ENCODE measurements at regions not wholly inside any gene's neighbourhood (a gene's known extent, or its start where the extent isn't known, plus 50 kb on each side); places are given as distances from the start of the nearest gene placed in this dataset.

DNA sequence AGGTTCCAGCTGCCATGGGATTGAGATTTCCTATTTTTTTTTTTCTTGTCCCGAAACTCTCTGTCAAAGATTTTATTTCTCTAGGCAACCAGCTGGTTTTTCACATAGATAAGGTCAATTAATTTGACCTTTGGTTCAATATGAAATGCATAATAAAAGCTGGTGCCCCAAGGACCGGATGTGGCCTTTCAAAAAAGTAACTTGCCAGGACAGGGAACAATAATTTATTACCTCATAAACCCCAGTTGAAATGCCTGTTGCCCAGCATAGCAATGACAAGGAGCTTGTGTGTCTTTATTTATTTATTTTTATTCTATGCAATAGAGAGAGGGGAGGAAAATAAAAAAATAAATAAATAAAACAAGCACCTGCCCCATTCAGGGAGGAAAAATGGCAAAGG, 472.7 kb downstream of the KCNJ2 start:
- Histone ChIP-seq H3K9me3 (ENCODE audit: control insufficient read depth, low read length) (no peaks in the 10 kb centered on the region), H3K4me1 (ENCODE audit: control insufficient read depth, insufficient read depth, low read length, poor library complexity, severe bottlenecking) (no peaks in the 10 kb centered on the region), H3K27me3 (replicated peaks; ENCODE audit: control insufficient read depth, insufficient read depth, low read length, poor library complexity, severe bottlenecking) (no peaks in the 10 kb centered on the region), H3K36me3 (ENCODE audit: control insufficient read depth, insufficient read depth, low read length) (no peaks in the 10 kb centered on the region), H3K27ac (ENCODE audit: insufficient read depth, low read length, poor library complexity, severe bottlenecking) (no peak overlapping the region), H3K4me3 (ENCODE audit: insufficient read depth, low read depth, low read length, poor library complexity, severe bottlenecking) (no peak overlapping the region)
- no peak for DNase-seq

DNA sequence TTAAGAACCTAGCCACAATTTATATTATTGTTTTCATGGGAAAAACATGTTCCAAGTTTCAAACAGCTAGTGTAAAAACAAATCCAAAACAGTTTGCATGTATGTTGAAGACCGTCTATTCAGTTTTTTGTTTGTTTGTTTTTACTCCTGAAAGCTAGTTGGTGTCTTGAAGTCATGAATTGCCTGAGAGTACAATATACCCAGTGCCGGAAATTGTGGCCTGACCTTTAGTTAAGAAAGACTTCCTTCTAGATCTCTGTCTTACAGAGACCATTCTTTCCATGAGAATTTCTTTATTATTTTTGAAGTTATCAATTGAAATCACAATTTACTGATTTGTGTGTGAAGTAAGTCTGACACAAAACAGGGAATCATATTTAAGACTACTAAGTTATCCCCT, 474.8 kb downstream of the KCNJ2 start:
- Histone ChIP-seq H3K36me3 (ENCODE audit: control insufficient read depth, insufficient read depth, low read length) (no peaks in the 10 kb centered on the region), H3K27ac (ENCODE audit: insufficient read depth, low read length, poor library complexity, severe bottlenecking) (no peak overlapping the region), H3K9me3 (ENCODE audit: control insufficient read depth, low read length) (no peaks in the 10 kb centered on the region), H3K4me3 (ENCODE audit: insufficient read depth, low read depth, low read length, poor library complexity, severe bottlenecking) (no peak overlapping the region), H3K4me1 (ENCODE audit: control insufficient read depth, insufficient read depth, low read length, poor library complexity, severe bottlenecking) (no peaks in the 10 kb centered on the region), H3K27me3 (replicated peaks; ENCODE audit: control insufficient read depth, insufficient read depth, low read length, poor library complexity, severe bottlenecking) (no peaks in the 10 kb centered on the region)
- DNase-seq, result no peak

DNA sequence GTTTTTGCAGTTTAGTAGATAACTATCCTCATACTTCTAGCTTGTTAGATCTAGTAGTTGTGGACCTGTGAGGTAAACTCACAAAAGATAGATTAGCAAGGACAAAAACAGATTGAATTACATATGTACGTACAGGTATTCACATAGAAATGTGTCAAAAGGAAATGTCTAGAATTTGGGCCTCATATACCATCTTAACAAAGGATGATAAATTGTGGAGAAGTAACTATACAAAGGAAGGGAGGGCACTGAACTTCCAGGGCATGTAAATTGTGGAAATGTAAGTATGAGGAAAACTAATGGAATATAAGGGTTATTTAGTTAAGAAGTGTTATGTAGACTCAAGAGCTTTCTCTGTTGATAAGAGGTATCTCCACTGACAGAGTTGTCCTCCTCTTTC, 477.3 kb downstream of the KCNJ2 start:
- Histone ChIP-seq H3K27ac (ENCODE audit: insufficient read depth, low read length, poor library complexity, severe bottlenecking) (no peak overlapping the region), H3K9me3 (ENCODE audit: control insufficient read depth, low read length) (no peaks in the 10 kb centered on the region), H3K4me1 (ENCODE audit: control insufficient read depth, insufficient read depth, low read length, poor library complexity, severe bottlenecking) (no peaks in the 10 kb centered on the region), H3K4me3 (ENCODE audit: insufficient read depth, low read depth, low read length, poor library complexity, severe bottlenecking) (no peak overlapping the region), H3K27me3 (replicated peaks; ENCODE audit: control insufficient read depth, insufficient read depth, low read length, poor library complexity, severe bottlenecking) (no peaks in the 10 kb centered on the region), H3K36me3 (ENCODE audit: control insufficient read depth, insufficient read depth, low read length) (no peaks in the 10 kb centered on the region)
- no peak for DNase-seq

DNA sequence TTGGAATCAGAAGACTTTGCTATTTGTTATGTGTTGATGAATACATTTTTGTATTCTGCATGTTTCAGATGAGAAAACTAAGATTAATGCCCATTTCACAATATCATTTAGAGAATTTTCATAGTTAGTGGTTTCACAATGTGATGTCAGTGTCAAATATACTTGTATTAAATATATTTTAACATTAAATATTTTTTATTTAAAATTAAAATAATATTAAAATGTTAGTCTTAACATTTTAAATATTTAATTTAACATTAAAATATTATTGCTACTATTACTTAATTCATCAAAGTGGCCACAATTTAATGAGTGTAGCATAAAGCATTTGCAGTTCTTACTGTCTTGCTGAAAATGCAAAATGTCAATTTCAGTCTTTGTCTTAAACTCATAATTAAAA, 478.8 kb downstream of the KCNJ2 start:
- DNase-seq, result no peak
- Histone ChIP-seq H3K36me3 (ENCODE audit: control insufficient read depth, insufficient read depth, low read length) (no peaks in the 10 kb centered on the region), H3K27ac (ENCODE audit: insufficient read depth, low read length, poor library complexity, severe bottlenecking) (no peak overlapping the region), H3K4me1 (ENCODE audit: control insufficient read depth, insufficient read depth, low read length, poor library complexity, severe bottlenecking) (no peaks in the 10 kb centered on the region), H3K9me3 (ENCODE audit: control insufficient read depth, low read length) (no peaks in the 10 kb centered on the region), H3K4me3 (ENCODE audit: insufficient read depth, low read depth, low read length, poor library complexity, severe bottlenecking) (no peak overlapping the region), H3K27me3 (replicated peaks; ENCODE audit: control insufficient read depth, insufficient read depth, low read length, poor library complexity, severe bottlenecking) (no peaks in the 10 kb centered on the region)

DNA sequence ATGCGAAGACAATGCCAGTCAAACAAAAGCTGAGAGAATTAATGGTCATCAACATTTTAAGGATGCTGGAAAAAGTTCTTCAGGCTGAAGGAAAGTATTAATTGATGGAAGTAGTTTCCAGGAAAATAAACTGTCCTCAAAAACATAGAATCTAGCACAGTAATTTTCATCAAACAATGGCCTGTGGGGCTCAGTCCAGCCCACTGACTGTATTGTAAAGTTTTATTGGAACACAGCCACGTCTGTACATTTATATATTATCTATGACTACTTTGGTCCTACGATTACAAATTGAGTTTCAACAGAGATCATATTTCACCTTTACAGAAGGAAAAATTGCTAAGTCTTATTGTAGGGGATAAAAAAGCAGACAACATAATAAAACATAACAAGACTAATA, 484.5 kb downstream of the KCNJ2 start:
- Histone ChIP-seq H3K27ac (ENCODE audit: insufficient read depth, low read length, poor library complexity, severe bottlenecking) (no peak overlapping the region), H3K4me1 (ENCODE audit: control insufficient read depth, insufficient read depth, low read length, poor library complexity, severe bottlenecking) (no peaks in the 10 kb centered on the region), H3K9me3 (ENCODE audit: control insufficient read depth, low read length) (no peaks in the 10 kb centered on the region), H3K36me3 (ENCODE audit: control insufficient read depth, insufficient read depth, low read length) (no peaks in the 10 kb centered on the region), H3K27me3 (replicated peaks; ENCODE audit: control insufficient read depth, insufficient read depth, low read length, poor library complexity, severe bottlenecking) (no peaks in the 10 kb centered on the region), H3K4me3 (ENCODE audit: insufficient read depth, low read depth, low read length, poor library complexity, severe bottlenecking) (no peak overlapping the region)
- DNase-seq, result no peak

DNA sequence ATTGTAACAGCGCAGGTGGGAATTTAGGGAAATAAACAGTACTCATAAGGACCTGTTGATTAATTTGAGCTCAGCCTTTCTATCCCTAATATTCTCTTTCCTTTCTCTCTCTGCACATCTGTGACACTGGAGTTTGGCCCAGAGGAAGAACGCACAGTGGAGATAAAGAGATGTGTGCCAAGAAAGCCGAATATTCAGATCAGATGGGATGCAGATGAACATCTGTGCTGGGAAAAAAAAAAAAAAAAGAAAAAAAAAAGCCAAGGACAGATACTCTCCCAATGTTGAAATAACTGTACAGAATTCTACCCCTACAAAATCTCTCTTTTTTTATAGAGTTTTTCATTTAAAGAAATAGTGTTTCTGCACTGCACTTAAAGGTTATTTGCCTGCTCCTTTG, 485.4 kb downstream of the KCNJ2 start:
- Histone ChIP-seq H3K9me3 (ENCODE audit: control insufficient read depth, low read length) (no peaks in the 10 kb centered on the region), H3K4me3 (ENCODE audit: insufficient read depth, low read depth, low read length, poor library complexity, severe bottlenecking) (no peak overlapping the region), H3K36me3 (ENCODE audit: control insufficient read depth, insufficient read depth, low read length) (no peaks in the 10 kb centered on the region), H3K27ac (ENCODE audit: insufficient read depth, low read length, poor library complexity, severe bottlenecking) (no peak overlapping the region), H3K4me1 (ENCODE audit: control insufficient read depth, insufficient read depth, low read length, poor library complexity, severe bottlenecking) (no peaks in the 10 kb centered on the region), H3K27me3 (replicated peaks; ENCODE audit: control insufficient read depth, insufficient read depth, low read length, poor library complexity, severe bottlenecking) (no peaks in the 10 kb centered on the region)
- no peak for DNase-seq

DNA sequence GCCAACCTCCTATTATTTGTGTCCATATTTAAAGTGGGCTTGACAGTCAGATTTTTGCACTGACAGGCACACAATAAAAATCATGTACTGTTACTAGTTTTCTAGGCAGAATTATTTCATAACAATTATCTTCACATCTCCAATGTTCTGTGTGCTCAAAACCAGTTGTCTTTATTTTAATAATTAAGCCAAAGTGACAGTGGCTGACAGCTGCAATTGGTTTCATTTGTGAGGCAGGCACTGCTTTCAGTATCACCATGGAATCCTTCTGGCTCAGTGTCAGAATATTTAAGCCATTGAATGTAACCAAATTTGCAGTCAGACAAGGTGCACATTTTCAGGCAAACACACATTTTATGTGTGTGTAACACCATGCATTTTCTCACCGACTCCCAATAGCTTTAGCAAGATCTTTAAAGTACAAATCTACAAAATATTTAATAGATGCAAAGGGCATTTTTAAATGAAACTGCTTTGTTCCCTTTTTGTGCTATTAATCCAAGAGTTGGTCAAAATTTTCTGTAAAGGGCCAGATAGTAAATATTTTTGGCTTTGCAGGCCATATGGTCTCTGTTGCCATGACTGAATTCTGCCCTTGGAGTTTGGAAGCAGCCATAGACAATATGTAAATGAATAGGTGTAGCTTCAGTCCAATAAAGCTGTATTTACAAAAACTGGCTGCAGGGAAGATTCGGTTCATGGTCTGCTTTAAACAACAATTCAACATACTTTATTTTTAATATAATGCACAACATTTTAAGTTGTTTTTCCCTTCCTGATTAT, 486.0 kb downstream of the KCNJ2 start:
- Histone ChIP-seq H3K27ac (ENCODE audit: insufficient read depth, low read length, poor library complexity, severe bottlenecking) (no peak overlapping the region), H3K4me3 (ENCODE audit: insufficient read depth, low read depth, low read length, poor library complexity, severe bottlenecking) (no peak overlapping the region), H3K27me3 (replicated peaks; ENCODE audit: control insufficient read depth, insufficient read depth, low read length, poor library complexity, severe bottlenecking) (no peaks in the 10 kb centered on the region), H3K9me3 (ENCODE audit: control insufficient read depth, low read length) (no peaks in the 10 kb centered on the region), H3K36me3 (ENCODE audit: control insufficient read depth, insufficient read depth, low read length) (no peaks in the 10 kb centered on the region), H3K4me1 (ENCODE audit: control insufficient read depth, insufficient read depth, low read length, poor library complexity, severe bottlenecking) (no peaks in the 10 kb centered on the region)
- DNase-seq, result no peak

DNA sequence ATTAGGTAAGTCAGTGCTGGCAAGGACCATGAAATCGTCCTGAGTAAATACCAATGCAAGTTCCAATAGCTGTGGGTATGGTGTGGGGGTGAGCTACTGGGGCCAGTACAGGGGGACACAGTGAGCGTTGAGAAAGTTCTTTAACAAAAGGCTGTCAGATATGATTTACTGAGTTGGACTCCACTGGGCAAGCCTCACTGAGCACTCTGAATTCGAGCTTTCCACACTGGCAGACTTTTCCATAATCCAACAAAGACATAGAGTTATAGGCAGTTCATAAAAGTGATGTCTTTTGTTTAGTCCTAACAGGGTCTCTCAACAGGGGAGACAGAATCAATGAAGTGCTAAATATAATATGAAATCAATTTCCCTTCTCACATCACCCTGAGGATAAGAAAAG, 489.0 kb downstream of the KCNJ2 start:
- Histone ChIP-seq H3K4me3 (ENCODE audit: insufficient read depth, low read depth, low read length, poor library complexity, severe bottlenecking) (no peak overlapping the region), H3K9me3 (ENCODE audit: control insufficient read depth, low read length) (no peaks in the 10 kb centered on the region), H3K27me3 (replicated peaks; ENCODE audit: control insufficient read depth, insufficient read depth, low read length, poor library complexity, severe bottlenecking) (no peaks in the 10 kb centered on the region), H3K27ac (ENCODE audit: insufficient read depth, low read length, poor library complexity, severe bottlenecking) (no peak overlapping the region), H3K36me3 (ENCODE audit: control insufficient read depth, insufficient read depth, low read length) (no peaks in the 10 kb centered on the region), H3K4me1 (ENCODE audit: control insufficient read depth, insufficient read depth, low read length, poor library complexity, severe bottlenecking) (no peaks in the 10 kb centered on the region)
- no peak for DNase-seq

DNA sequence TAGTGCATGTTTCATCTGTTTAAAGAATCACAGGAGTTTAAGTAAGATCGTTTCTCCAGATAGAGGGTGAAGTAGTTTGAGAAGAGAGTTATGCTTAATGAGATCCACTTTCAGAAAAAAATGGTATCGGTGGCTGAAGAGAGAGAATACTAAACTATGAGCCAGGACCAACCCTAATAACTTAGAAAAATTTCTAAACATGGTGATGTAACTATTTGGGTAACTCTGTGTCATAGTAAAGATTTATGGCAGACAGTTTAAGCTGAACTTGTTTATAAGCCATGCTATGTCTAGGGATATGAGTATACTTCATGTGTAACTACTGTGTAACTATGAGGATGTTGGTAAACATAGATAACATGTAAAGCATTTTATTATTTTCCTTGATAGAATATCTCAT, 489.5 kb downstream of the KCNJ2 start:
- H3K27me3 ChIP-seq (replicated peaks; ENCODE audit: control insufficient read depth, insufficient read depth, low read length, poor library complexity, severe bottlenecking), result no peaks in the 10 kb centered on the region
- no peak for DNase-seq
- no peak overlapping the region for H3K4me3 ChIP-seq (ENCODE audit: insufficient read depth, low read depth, low read length, poor library complexity, severe bottlenecking)
- no peaks in the 10 kb centered on the region for H3K36me3 ChIP-seq (ENCODE audit: control insufficient read depth, insufficient read depth, low read length)
- no peaks in the 10 kb centered on the region for H3K4me1 ChIP-seq (ENCODE audit: control insufficient read depth, insufficient read depth, low read length, poor library complexity, severe bottlenecking)
- H3K9me3 ChIP-seq (ENCODE audit: control insufficient read depth, low read length), result no peaks in the 10 kb centered on the region
- no peak overlapping the region for H3K27ac ChIP-seq (ENCODE audit: insufficient read depth, low read length, poor library complexity, severe bottlenecking)

DNA sequence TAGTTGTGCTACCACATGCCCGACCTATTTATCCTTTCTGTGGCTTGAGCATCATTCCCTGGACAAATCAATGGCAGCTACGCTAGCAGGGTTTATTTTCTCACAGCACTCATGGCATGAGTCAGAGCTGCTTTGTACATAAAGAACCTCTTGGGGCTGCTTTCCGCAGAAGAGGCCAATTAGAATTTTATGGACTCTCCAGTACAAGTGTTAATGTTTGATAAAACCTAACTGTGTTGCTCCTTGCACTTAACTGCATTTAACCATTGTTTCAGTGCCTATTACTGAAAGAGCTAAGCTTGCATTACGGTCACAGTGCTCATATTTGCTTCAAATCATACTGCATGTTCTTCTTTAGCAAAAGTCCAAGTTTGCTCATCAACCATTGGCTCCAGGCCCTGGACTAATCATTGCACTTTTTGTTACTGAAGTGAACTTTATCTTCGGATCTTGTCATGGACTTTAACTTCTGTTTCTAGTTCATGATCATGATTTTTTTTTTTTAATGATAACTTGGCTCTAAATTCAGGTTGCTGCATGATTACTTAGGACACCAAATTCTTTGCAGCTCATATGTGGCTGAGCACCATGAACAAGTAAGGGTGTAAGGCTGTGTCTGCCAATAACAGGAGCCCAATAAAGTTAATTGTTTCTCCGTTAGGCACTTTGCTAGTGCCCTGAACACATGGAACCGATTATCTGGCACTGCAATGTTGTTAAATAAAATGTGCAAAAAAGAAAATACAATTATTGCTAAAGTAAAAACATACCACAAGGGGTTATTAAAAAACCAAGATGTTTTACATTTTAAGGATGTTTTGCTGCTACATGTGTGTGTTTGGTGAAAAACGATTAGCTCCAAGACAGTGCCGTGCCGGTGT, 492.2 kb downstream of the KCNJ2 start:
- Histone ChIP-seq H3K4me3 (ENCODE audit: insufficient read depth, low read depth, low read length, poor library complexity, severe bottlenecking) (no peak overlapping the region), H3K4me1 (ENCODE audit: control insufficient read depth, insufficient read depth, low read length, poor library complexity, severe bottlenecking) (no peaks in the 10 kb centered on the region), H3K27ac (ENCODE audit: insufficient read depth, low read length, poor library complexity, severe bottlenecking) (no peak overlapping the region), H3K27me3 (replicated peaks; ENCODE audit: control insufficient read depth, insufficient read depth, low read length, poor library complexity, severe bottlenecking) (no peaks in the 10 kb centered on the region), H3K9me3 (ENCODE audit: control insufficient read depth, low read length) (no peaks in the 10 kb centered on the region), H3K36me3 (ENCODE audit: control insufficient read depth, insufficient read depth, low read length) (no peaks in the 10 kb centered on the region)
- no peak for DNase-seq
